HG02623 (cell line): ENCODE measurements at regions not wholly inside any gene's neighbourhood (a gene's known extent, or its start where the extent isn't known, plus 50 kb on each side); places are given as distances from the start of the nearest gene placed in this dataset.
"Not testable (repeated sequence)": the region's sequence is repeated elsewhere in the genome, so short reads cannot be mapped to it uniquely, and the experiment has no call there.

Experiments used
- ATAC-seq: cut with Tn5 transposase; IDR thresholded peaks from one replicate; pipeline ENCODE4 v1.9.1; 2021; ENCODE audit warnings: moderate library complexity; ENCODE audit not compliant: unreplicated experiment

- no peak for ATAC-seq
These were observed 170.2 kb upstream of the RPS23 start for GRCh38 chr5:82448374-82448773.

- ATAC-seq, result no peak
These were observed 169.8 kb upstream of the RPS23 start for GRCh38 chr5:82447913-82448312.

- no peak for ATAC-seq
These were observed 168.7 kb upstream of the RPS23 start for GRCh38 chr5:82446809-82447208.

GRCh38 chr5:82445726-82446335 is 167.7 kb upstream of the RPS23 start:
- ATAC-seq, result no peak

GRCh38 chr5:82439750-82440445 is 161.7 kb upstream of the RPS23 start:
- ATAC-seq, result no peak

- ATAC-seq, result not testable (repeated sequence)
These were observed 159.4 kb upstream of the RPS23 start for GRCh38 chr5:82437565-82437964.

GRCh38 chr5:82436291-82436690 is 158.1 kb upstream of the RPS23 start:
- ATAC-seq, result no peak

GRCh38 chr5:82434696-82435660 is 156.8 kb upstream of the RPS23 start:
- not testable (repeated sequence) for ATAC-seq

GRCh38 chr5:82426464-82427154 is 148.5 kb upstream of the RPS23 start:
- ATAC-seq, result no peak

GRCh38 chr5:82425591-82425990 is 147.4 kb upstream of the RPS23 start:
- ATAC-seq, result no peak

- ATAC-seq, result no peak
These were observed 146.1 kb upstream of the RPS23 start for GRCh38 chr5:82424211-82424610.

GRCh38 chr5:82422751-82423181 is 144.6 kb upstream of the RPS23 start:
- ATAC-seq, result no peak

- ATAC-seq, result no peak
These were observed 144.0 kb upstream of the RPS23 start for GRCh38 chr5:82422001-82422740.

GRCh38 chr5:82421119-82421518 is 143.0 kb upstream of the RPS23 start:
- ATAC-seq, result no peak

- not testable (repeated sequence) for ATAC-seq
These were observed 142.4 kb upstream of the RPS23 start for GRCh38 chr5:82420524-82420923.

GRCh38 chr5:82419559-82420332 is 141.6 kb upstream of the RPS23 start:
- no peak for ATAC-seq

GRCh38 chr5:82418608-82418950 is 140.4 kb upstream of the RPS23 start:
- ATAC-seq, result no peak

- ATAC-seq, result no peak
These were observed 139.8 kb upstream of the RPS23 start for GRCh38 chr5:82417776-82418607.

GRCh38 chr5:82416512-82416911 is 138.4 kb upstream of the RPS23 start:
- ATAC-seq, result no peak
